Uterus (tissue), 3 donors: ENCODE measurements at regions not wholly inside any gene's neighbourhood (a gene's known extent, or its start where the extent isn't known, plus 50 kb on each side); places are given as distances from the start of the nearest gene placed in this dataset.
"Not testable (repeated sequence)": the region's sequence is repeated elsewhere in the genome, so short reads cannot be mapped to it uniquely, and the experiment has no call there.

Experiments
- DNase-seq, 2 donors: peaks; one replicate each; pipeline ENCODE4 v3.0.0-alpha.2; 2019 to 2020
- H3K27ac ChIP-seq, 2 donors: fragments of 200-600 bp; sonication (generic); 1 replicate in 1 of 2; 2 replicates in 1 of 2; pipeline ENCODE4 v1.5.1; 2016 to 2018
- H3K27me3 ChIP-seq, 2 donors: fragments of 200-600 bp; sonication (generic); one replicate each; pipeline ENCODE4 v1.5.1; 2018 to 2019; ENCODE audit warnings: control low read depth in 1 of 2
- H3K36me3 ChIP-seq, 2 donors: fragments of 200-600 bp; sonication (generic); one replicate each; pipeline ENCODE4 v1.5.1; 2019; ENCODE audit warnings: control low read depth in 1 of 2
- H3K4me1 ChIP-seq, 2 donors: fragments of 200-600 bp; sonication (generic); one replicate each; pipeline ENCODE4 v1.5.1; 2018 to 2019; ENCODE audit warnings: control low read depth in 1 of 2
- H3K4me3 ChIP-seq, 2 donors: fragments of 200-600 bp; sonication (generic); 1 replicate in 1 of 2; 2 replicates in 1 of 2; pipeline ENCODE4 v1.5.1; 2018 to 2019; ENCODE audit warnings: mild to moderate bottlenecking in 1 of 2
- H3K9me3 ChIP-seq, 2 donors: fragments of 200-600 bp; sonication (generic); one replicate each; pipeline ENCODE4 v1.5.1; 2019; ENCODE audit warnings: control low read depth in 1 of 2
- CTCF ChIP-seq, 4 experiments: fragments of 200-600 bp in 2 of 4; fragments of 450-650 bp in 2 of 4; sonication (generic) in 2 of 4; IDR thresholded peaks; one replicate each; pipeline ENCODE4 v1.5.1; 2016 to 2019; ENCODE audit warnings: antibody characterized with exemption in 4 of 4, mild to moderate bottlenecking in 2 of 4, moderate library complexity in 1 of 4
- POLR2A ChIP-seq, 2 donors: fragments of 450-650 bp; IDR thresholded peaks; one replicate each; pipeline ENCODE4 v1.6.1; 2016; ENCODE audit warnings: antibody characterized with exemption in 2 of 2, mild to moderate bottlenecking in 1 of 2, moderate library complexity in 1 of 2
- intact Hi-C: fragments of 100-400 bp; cut with DNase I; formaldehyde crosslinking; loops from one replicate; pipeline ENCODE4 v1.15.1; 2023; ENCODE audit warnings: low total_unique reads
- donor health status: DM: yes; HTN: yes; CAD: no.

GRCh38 chr5:90214991-90215390, 194.6 kb downstream of the CETN3 start:
- intact Hi-C loops: no loop called here
- no peaks in the 10 kb centered on the region for H3K4me1 ChIP-seq
- H3K36me3 ChIP-seq: no peaks in the 10 kb centered on the region
- no peaks in the 10 kb centered on the region for H3K27me3 ChIP-seq
- H3K27ac ChIP-seq: no peak overlapping the region
- no peaks in the 10 kb centered on the region for H3K9me3 ChIP-seq
- no peak for DNase-seq
- no peak overlapping the region for H3K4me3 ChIP-seq
- TF ChIP-seq CTCF (IDR thresholded peaks at IDR 0.05) (no peak), POLR2A (IDR thresholded peaks at IDR 0.05) (no peak)

GRCh38 chr5:90208323-90208722, 201.2 kb downstream of the CETN3 start:
- DNase-seq, H3K9me3 ChIP-seq, H3K4me3 ChIP-seq, H3K27ac ChIP-seq, H3K27me3 ChIP-seq, H3K4me1 ChIP-seq, H3K36me3 ChIP-seq, intact Hi-C loops: not testable (repeated sequence)

- TF ChIP-seq POLR2A (IDR thresholded peaks at IDR 0.05): no peak
- no peak for TF ChIP-seq CTCF (IDR thresholded peaks at IDR 0.05)
- no peaks in the 10 kb centered on the region for H3K9me3 ChIP-seq
- H3K4me1 ChIP-seq: no peaks in the 10 kb centered on the region
- no peak for DNase-seq
- H3K27ac ChIP-seq: no peak overlapping the region
- no peaks in the 10 kb centered on the region for H3K36me3 ChIP-seq
- intact Hi-C loops: no loop called here
- no peaks in the 10 kb centered on the region for H3K27me3 ChIP-seq
- H3K4me3 ChIP-seq: no peak overlapping the region
Observed at GRCh38 chr5:90201923-90202322, 207.6 kb downstream of the CETN3 start.

- DNase-seq: no peak
- intact Hi-C loops: no loop called here
Observed at GRCh38 chr5:90193185-90193822, 216.3 kb downstream of the CETN3 start.

GRCh38 chr5:90191352-90192045, 218.1 kb downstream of the CETN3 start:
- Histone ChIP-seq H3K4me3 (no peak overlapping the region), H3K27ac (no peak overlapping the region), H3K27me3 (no peaks in the 10 kb centered on the region), H3K4me1 (no peaks in the 10 kb centered on the region), H3K9me3 (no peaks in the 10 kb centered on the region), H3K36me3 (no peaks in the 10 kb centered on the region)
- intact Hi-C loops: no loop called here
- DNase-seq: no peak
- TF ChIP-seq POLR2A (IDR thresholded peaks at IDR 0.05) (no peak), CTCF (IDR thresholded peaks at IDR 0.05) (no peak)

More at GRCh38 chr5:90193185-90193822, 216.3 kb downstream of the CETN3 start:
- no peak for TF ChIP-seq POLR2A (IDR thresholded peaks at IDR 0.05)
- no peak for TF ChIP-seq CTCF (IDR thresholded peaks at IDR 0.05)
- H3K27me3 ChIP-seq: no peaks in the 10 kb centered on the region
- H3K9me3 ChIP-seq: no peaks in the 10 kb centered on the region
- no peaks in the 10 kb centered on the region for H3K36me3 ChIP-seq
- H3K4me3 ChIP-seq: no peak overlapping the region
- no peaks in the 10 kb centered on the region for H3K4me1 ChIP-seq
- no peak overlapping the region for H3K27ac ChIP-seq
